Neural cell (in vitro differentiated cells): ENCODE measurements at regions not wholly inside any gene's neighbourhood (a gene's known extent, or its start where the extent isn't known, plus 50 kb on each side); places are given as distances from the start of the nearest gene placed in this dataset.

Source experiments
- CTCF ChIP-seq: fragments of 450-650 bp; IDR thresholded peaks from 2 replicates; pipeline ENCODE4 v1.5.1; 2014; ENCODE audit warnings: antibody characterized with exemption, mild to moderate bottlenecking, moderate library complexity; ENCODE audit not compliant: poor library complexity, severe bottlenecking
- MXI1 ChIP-seq: fragments of 450-650 bp; conservative IDR thresholded peaks from 2 replicates; pipeline ENCODE4 v1.6.1; 2014; ENCODE audit warnings: antibody characterized with exemption, mild to moderate bottlenecking; ENCODE audit not compliant: poor library complexity, severe bottlenecking
- POLR2AphosphoS5 ChIP-seq: IDR thresholded peaks from 2 replicates; pipeline ENCODE4 v1.6.1; 2012
- RAD21 ChIP-seq: fragments of 450-650 bp; conservative IDR thresholded peaks from 2 replicates; pipeline ENCODE4 v1.6.1; 2014; ENCODE audit warnings: antibody characterized with exemption, mild to moderate bottlenecking, moderate library complexity
- REST ChIP-seq: IDR thresholded peaks from 2 replicates; pipeline ENCODE4 v1.6.1; 2012; ENCODE audit warnings: borderline replicate concordance

GRCh38 chr9:129338724-129339430 is 160.8 kb upstream of the IER5L start:
- TF ChIP-seq CTCF (no peak), REST (no peak), POLR2AphosphoS5 (peak; percentile 17), MXI1 (no peak), RAD21 (no peak)
